SJSA1 (cell line): ENCODE measurements at regions not wholly inside any gene's neighbourhood (a gene's known extent, or its start where the extent isn't known, plus 50 kb on each side); places are given as distances from the start of the nearest gene placed in this dataset.
A peak's percentile ranks its signal among the peaks of the same experiment; 100 is the strongest.

Experiments used
- DNase-seq, 2 experiments: peaks; one replicate each; pipeline ENCODE4 v3.0.0-alpha.2; 2015 to 2020; ENCODE audit warnings: low spot score in 2 of 2, low read depth in 1 of 2
- H3K27ac ChIP-seq: fragments of 250-450 bp; sonication (Bioruptor Pico); 2 replicates; pipeline ENCODE4 v1.5.1; 2020; ENCODE audit warnings: mild to moderate bottlenecking, moderate library complexity
- H3K27me3 ChIP-seq: fragments of 250-450 bp; sonication (Bioruptor Pico); replicated peaks from 2 replicates; pipeline ENCODE4 v1.5.1; 2020; ENCODE audit warnings: mild to moderate bottlenecking, moderate library complexity
- H3K36me3 ChIP-seq: fragments of 250-450 bp; sonication (Bioruptor Pico); 2 replicates; pipeline ENCODE4 v1.5.1; 2020; ENCODE audit warnings: mild to moderate bottlenecking
- H3K4me1 ChIP-seq: fragments of 250-450 bp; sonication (Bioruptor Pico); replicated peaks from 2 replicates; pipeline ENCODE4 v1.6.1; 2021; ENCODE audit warnings: mild to moderate bottlenecking
- H3K4me3 ChIP-seq: fragments of 250-450 bp; sonication (Bioruptor Pico); 2 replicates; pipeline ENCODE4 v1.5.1; 2020; ENCODE audit warnings: mild to moderate bottlenecking
- H3K9me3 ChIP-seq: fragments of 250-450 bp; sonication (Bioruptor Pico); replicated peaks from 2 replicates; pipeline ENCODE4 v1.5.1; 2020; ENCODE audit warnings: mild to moderate bottlenecking

DNA sequence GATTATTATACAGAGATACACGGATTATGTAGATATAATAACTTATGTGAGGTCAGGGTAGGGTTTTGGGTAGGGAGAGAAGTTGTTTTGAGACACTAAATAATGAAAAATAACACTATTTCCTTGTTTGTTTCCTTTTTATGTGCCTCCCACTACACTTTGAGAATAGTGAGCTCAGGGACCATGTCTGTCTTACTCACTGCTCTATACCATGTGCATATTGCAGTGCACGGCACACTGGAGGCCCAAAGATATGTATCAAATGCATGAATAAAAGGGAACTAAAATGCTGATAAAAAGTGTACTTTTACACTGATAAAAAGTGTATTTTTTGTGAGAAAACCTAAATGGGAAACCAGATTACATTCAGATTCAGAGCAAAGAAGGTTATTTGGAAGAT, 151.4 kb upstream of the NABP1 start:
- Histone ChIP-seq H3K27me3 (no peaks in the 10 kb centered on the region), H3K4me3 (no peak overlapping the region), H3K36me3 (no peaks in the 10 kb centered on the region), H3K9me3 (no peaks in the 10 kb centered on the region), H3K4me1 (no peaks in the 10 kb centered on the region), H3K27ac (no peak overlapping the region)
- DNase-seq: no peak

DNA sequence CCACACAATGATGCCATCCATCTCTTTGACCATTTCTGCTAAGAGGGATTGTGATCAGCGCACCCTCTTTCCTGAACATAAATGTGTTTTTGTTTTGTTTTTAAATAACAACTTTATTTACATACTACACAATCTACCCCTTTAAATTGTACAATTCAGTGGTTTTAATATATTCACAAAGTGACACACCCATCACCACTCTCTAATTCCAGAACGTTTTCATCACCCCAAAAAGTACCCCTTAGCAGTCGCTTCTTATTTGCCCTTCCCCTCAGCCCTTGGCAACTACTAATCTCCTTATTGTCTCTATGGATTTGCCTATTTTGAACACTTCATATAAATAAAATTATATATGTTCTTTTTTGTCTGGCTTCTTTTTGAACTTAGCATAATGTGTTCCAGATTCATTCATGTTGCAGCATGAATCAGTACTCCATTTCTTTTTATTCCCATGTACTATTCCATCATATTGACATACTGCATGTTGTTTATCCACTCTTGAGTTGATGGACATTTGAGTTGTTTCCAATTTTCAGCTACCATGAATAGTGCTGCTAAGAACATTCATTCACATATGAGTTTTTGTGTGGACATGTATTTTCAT, 150.9 kb upstream of the NABP1 start:
- Histone ChIP-seq H3K27ac (no peak overlapping the region), H3K27me3 (no peaks in the 10 kb centered on the region), H3K4me1 (no peaks in the 10 kb centered on the region), H3K9me3 (no peaks in the 10 kb centered on the region), H3K4me3 (no peak overlapping the region), H3K36me3 (no peaks in the 10 kb centered on the region)
- DNase-seq: no peak

DNA sequence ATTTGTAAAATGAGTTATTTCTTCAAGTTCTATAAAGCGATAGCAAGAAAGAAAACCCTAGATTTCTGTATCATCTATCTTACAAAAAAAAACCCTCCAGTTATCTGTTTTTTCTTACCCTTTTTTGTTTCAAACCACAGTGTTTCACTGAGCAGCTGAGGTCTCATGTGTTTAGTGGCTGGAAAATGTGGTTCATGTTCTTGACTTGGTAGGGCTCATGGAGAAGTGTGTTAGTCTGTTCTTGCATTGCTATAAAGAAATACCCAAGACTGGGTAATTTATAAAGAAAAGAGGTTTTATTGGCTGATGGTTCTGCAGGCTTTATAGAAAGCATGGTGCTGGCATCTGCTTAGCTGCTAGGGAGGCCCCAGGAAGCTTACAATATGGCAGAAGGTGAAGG, 147.3 kb upstream of the NABP1 start:
- Histone ChIP-seq H3K4me1 (no peaks in the 10 kb centered on the region), H3K9me3 (no peaks in the 10 kb centered on the region; the same call in 1 of the 2 replicates), H3K4me3 (no peak overlapping the region), H3K27ac (no peak overlapping the region), H3K27me3 (no peaks in the 10 kb centered on the region; the same call in 1 of the 2 replicates), H3K36me3 (no peaks in the 10 kb centered on the region)
- no peak for DNase-seq

DNA sequence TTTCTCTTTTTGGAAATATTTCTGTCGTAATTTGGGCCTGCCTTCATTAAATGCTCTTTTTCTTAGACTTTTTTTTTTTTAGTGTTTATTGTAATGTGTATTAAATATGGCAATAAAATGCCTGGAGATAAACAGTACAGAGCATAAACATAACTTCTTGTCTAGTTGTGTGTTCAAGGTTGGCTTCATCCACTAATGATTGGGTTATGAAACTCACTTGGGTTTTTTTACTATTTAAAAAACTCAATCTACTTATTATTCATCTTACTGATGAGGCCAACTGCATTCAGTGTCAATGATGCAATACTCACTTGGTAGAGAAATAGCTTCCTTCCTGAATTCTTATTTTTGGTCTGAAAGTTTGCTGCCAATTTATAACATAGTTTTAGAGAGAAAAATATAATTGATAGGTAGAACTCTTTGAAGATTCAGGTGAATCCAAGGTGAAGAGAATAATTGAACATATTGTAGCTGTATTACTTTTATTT, 144.2 kb upstream of the NABP1 start:
- no peaks in the 10 kb centered on the region for H3K36me3 ChIP-seq
- no peak overlapping the region for H3K27ac ChIP-seq
- no peak overlapping the region for H3K4me3 ChIP-seq
- no peaks in the 10 kb centered on the region; the same call in 1 of the 2 replicates for H3K9me3 ChIP-seq
- H3K4me1 ChIP-seq: no peaks in the 10 kb centered on the region
- DNase-seq: no peak
- H3K27me3 ChIP-seq: no peaks in the 10 kb centered on the region; the same call in 1 of the 2 replicates

DNA sequence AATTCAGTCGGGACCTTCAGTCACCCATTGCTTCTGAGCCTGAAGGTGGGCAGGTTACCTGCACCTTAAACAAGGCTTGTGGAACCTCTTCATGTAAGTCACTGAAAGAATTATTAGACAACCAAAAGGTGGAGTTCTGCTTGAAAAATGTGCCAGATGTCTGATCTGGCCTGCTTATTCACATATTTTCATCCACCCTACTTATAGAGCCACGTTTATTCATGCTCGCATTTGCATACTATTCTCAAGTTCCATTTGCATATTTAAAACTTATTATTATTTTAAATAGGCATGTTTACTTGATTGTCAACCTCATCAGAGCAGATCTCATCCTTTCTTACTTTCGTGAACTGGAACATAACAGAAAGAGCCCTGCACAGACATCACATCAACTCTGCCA, 140.0 kb upstream of the NABP1 start:
- H3K27me3 ChIP-seq: no peaks in the 10 kb centered on the region; the same call in 1 of the 2 replicates
- DNase-seq: no peak
- no peaks in the 10 kb centered on the region for H3K4me1 ChIP-seq
- H3K27ac ChIP-seq: no peak overlapping the region
- no peak overlapping the region for H3K4me3 ChIP-seq
- H3K9me3 ChIP-seq: no peaks in the 10 kb centered on the region; the same call in 1 of the 2 replicates
- H3K36me3 ChIP-seq: no peaks in the 10 kb centered on the region

DNA sequence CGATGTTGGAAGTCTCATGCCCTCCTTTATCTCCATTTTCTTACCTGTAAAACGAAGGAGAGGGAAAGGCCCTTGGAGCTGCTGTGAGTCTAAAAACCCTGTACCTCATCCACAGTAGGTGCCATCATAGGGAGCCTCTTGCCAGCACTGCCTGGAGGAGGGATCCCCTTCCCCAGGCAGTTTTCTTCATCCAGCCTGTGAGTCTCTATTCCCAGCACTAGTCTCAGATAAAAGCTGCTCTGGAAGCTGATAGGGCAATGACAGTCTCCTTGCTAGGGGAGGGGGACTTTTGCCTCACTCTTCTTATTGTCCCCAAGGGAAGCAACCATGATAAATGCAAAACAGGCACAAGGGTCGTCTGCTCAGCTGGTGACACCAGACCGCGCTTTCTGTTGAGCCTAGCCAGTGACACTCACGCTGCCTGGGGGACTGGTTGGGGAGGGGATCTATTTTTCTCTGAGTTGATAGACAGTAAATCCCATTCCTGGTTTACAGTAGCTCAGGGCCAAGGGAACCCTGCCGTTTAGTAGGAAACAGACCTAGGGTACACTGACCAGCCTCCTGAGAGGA, 139.5 kb upstream of the NABP1 start:
- no peak overlapping the region for H3K27ac ChIP-seq
- no peaks in the 10 kb centered on the region for H3K36me3 ChIP-seq
- DNase-seq: no peak
- H3K27me3 ChIP-seq: no peaks in the 10 kb centered on the region; the same call in 1 of the 2 replicates
- no peak overlapping the region for H3K4me3 ChIP-seq
- no peaks in the 10 kb centered on the region; the same call in 1 of the 2 replicates for H3K9me3 ChIP-seq
- H3K4me1 ChIP-seq: no peaks in the 10 kb centered on the region

DNA sequence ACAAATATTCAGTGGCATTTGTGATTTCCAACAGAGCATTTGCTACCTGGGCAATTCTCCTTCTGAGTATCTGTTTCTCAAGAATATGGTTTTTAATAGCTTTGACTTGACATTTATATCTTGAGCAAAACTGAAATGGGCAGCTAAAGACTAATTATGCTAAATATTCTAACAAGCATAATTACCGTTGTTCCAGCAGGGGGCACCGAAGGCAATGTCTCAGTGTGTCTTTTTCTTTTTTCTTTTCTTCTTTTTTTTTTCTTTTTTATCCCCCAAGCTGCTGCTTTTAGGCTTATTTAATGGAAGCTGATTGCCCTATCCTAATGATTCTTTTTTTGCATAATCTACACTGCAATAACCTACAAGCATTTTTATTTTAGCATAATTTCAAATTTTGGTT, 138.9 kb upstream of the NABP1 start:
- no peaks in the 10 kb centered on the region; the same call in 1 of the 2 replicates for H3K27me3 ChIP-seq
- no peaks in the 10 kb centered on the region for H3K4me1 ChIP-seq
- H3K9me3 ChIP-seq: no peaks in the 10 kb centered on the region; the same call in 1 of the 2 replicates
- H3K36me3 ChIP-seq: no peaks in the 10 kb centered on the region
- DNase-seq: peak in 1 of 2 experiments; percentile 27
- H3K27ac ChIP-seq: no peak overlapping the region
- H3K4me3 ChIP-seq: no peak overlapping the region

DNA sequence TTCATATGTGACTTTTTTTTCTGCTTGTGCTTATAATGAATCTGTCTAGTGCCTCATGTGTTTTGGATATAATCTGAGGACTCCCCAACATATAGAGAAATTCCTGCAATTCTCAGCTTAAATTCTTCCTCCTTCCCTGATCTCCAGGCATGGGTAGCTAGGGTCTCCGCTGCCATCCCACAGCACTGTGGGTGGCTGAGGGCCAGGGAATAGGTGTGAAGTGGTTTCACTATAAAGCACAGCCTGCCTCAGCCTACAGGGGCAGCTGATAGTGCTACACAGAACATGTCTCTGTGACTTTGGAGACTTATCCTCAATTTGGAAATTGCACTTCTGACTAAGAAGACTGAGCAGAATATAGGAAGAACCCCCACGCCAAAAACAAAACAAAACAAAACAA, 137.3 kb upstream of the NABP1 start:
- Histone ChIP-seq H3K4me1 (no peaks in the 10 kb centered on the region), H3K9me3 (0 out of 2 replicates have a peak, but pooled peaks cover 2% of the 10 kb centered on the region), H3K27me3 (no peaks in the 10 kb centered on the region; the same call in 1 of the 2 replicates), H3K4me3 (no peak overlapping the region), H3K27ac (no peak overlapping the region), H3K36me3 (no peaks in the 10 kb centered on the region)
- no peak for DNase-seq

DNA sequence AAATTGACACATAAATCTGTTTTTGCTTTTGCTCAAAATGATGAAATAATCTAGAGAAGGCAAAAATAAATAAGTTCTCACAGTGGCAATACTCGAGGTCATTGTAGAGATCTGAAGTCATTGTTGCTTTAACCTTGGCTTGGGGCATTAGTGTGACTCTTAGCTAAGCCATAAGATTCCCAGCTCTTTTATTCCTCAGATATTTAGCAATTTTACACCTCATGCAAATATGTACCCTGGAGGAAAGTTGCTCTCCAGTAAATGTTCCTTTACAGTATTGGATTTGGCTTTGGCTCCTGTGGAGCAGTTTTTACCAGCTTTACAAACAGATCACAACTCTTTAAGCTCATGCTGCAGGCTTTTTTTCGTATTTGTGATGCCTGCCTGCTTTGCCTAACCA, 134.2 kb upstream of the NABP1 start:
- Histone ChIP-seq H3K27me3 (no peaks in the 10 kb centered on the region; the same call in 1 of the 2 replicates), H3K36me3 (no peaks in the 10 kb centered on the region), H3K9me3 (0 out of 2 replicates have a peak, but pooled peaks cover 2% of the 10 kb centered on the region), H3K27ac (no peak overlapping the region), H3K4me3 (no peak overlapping the region), H3K4me1 (no peaks in the 10 kb centered on the region)
- DNase-seq: no peak

DNA sequence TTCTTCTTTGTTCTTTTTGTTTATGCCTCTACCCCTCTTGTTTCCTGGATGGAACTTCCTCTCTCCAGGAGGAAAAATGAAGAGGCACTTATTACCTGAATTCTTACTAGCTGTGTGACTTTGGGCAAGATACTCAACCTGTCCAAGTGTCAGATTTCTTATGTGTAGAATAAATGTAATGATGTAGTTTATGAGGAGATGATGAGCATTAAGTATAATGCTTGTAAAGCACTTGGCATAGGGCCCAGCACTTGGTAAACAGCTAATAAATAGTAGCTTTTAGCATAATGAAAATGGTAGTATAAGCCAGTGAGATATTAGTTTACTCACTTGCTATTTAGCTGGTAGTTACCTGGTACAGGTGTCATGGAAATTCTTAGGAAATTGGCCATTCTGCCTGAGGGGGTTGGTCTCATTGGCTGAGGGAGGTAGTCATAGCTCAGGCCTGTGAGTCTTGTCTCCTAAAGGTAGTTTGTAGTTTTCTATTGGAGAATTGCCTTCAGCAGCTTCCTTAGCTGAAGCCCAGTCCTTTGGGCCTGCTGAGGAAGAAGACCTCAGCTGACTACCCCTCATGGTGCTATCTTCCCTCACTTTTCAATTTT, 133.4 kb upstream of the NABP1 start:
- no peak overlapping the region for H3K27ac ChIP-seq
- no peaks in the 10 kb centered on the region for H3K27me3 ChIP-seq
- no peak overlapping the region for H3K4me3 ChIP-seq
- H3K4me1 ChIP-seq: no peaks in the 10 kb centered on the region
- H3K36me3 ChIP-seq: no peaks in the 10 kb centered on the region
- DNase-seq: no peak
- H3K9me3 ChIP-seq: 0 out of 2 replicates have a peak, but pooled peaks cover 2% of the 10 kb centered on the region

DNA sequence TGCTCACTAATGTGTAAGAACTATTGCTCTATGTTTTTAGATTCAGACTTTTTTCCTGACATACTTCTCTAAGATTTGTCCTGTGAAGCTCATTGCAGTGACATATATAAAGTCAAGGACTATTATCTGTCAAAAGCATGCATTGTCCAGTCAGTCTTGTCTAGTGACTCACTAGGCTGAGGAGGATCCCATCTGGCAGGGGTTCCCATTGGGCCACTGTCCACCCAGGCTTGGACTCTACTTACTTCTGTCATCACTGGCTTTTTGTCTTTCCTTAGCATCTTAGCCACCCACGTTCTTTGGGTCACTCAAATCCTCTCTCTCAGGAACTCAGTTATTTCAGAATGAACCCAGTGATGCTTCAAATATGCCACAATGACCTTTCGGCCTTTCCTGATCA, 132.6 kb upstream of the NABP1 start:
- no peaks in the 10 kb centered on the region for H3K4me1 ChIP-seq
- no peak overlapping the region for H3K4me3 ChIP-seq
- no peaks in the 10 kb centered on the region for H3K36me3 ChIP-seq
- 0 out of 2 replicates have a peak, but pooled peaks cover 2% of the 10 kb centered on the region for H3K9me3 ChIP-seq
- H3K27me3 ChIP-seq: no peaks in the 10 kb centered on the region
- no peak overlapping the region for H3K27ac ChIP-seq
- no peak for DNase-seq

DNA sequence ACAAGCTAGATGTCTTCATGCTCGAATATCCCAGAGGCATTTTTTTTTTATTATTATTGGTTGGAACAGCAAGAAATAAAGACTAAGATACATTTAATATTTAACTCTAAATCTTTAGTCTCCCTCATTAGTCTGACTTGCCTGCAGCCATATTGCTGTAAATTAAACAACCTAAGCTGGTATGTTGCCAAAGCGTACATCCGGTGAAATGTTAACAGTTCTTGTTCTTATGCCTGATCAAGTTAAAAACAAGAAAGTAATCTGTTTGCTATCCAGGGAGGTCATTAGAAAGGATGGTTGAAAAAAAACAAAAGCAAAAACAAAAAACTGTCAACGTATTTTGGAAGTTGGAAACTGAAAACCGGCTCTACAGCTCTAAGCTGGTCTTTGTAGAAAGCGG, 125.9 kb upstream of the NABP1 start:
- peaks cover 13% of the 10 kb centered on the region for H3K4me1 ChIP-seq
- no peaks in the 10 kb centered on the region for H3K36me3 ChIP-seq
- no peak overlapping the region for H3K4me3 ChIP-seq
- no peak overlapping the region for H3K27ac ChIP-seq
- DNase-seq: no peak
- H3K27me3 ChIP-seq: no peaks in the 10 kb centered on the region; the same call in 1 of the 2 replicates
- no peaks in the 10 kb centered on the region for H3K9me3 ChIP-seq

DNA sequence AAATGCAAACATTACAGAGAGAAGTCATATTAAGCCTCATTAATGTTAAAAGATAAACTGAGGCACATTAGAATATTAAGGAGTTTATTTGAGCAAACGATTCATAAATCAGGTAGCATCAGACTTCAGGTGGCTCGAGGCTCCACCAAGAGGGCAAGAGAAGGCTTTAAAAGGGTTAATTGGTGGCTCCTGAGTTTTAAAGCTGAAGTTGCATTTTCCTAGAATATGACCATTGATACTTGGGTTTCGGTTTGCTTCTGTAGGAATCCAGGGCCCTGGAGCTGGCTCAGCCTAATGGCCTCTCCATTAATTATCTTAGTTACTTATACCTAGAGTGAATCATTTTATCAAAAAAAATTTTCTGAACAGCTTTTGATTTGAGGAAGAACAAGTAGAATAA, 123.7 kb upstream of the NABP1 start:
- no peaks in the 10 kb centered on the region for H3K36me3 ChIP-seq
- H3K4me1 ChIP-seq: peaks cover 13% of the 10 kb centered on the region
- H3K4me3 ChIP-seq: no peak overlapping the region
- no peak for DNase-seq
- no peaks in the 10 kb centered on the region; the same call in 1 of the 2 replicates for H3K27me3 ChIP-seq
- no peak overlapping the region for H3K27ac ChIP-seq
- H3K9me3 ChIP-seq: no peaks in the 10 kb centered on the region

DNA sequence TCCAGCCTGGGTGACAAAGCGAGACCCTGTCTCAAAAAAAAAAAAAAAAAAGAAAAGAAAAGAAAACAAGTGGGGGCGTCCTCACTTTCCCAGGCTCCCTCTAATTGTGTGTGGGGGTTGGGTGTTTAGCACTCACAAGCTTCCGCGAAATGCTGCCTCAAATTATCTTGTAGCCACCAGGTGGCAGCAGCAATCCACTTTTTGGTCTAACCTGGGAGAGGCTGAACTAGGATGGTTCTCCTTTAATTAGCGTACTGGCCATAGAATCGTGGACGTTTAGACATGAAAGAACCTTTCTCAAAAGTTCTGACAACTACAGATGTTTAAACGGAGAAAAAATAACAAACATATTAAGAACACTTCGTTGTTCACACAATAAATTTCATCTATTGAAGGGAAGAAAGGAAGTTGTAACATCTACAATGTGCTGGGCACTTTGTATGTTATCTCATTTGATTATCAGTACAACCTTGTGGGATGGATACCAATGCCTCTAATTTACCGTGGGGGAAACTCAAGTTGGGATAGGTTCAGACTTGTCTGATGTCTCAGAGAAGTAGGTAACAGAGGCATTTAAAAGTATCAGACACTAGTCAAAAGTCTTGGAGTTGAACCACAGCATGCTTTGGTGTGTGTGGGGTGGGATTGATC, 122.7 kb upstream of the NABP1 start:
- Histone ChIP-seq H3K27me3 (no peaks in the 10 kb centered on the region; the same call in 1 of the 2 replicates), H3K9me3 (no peaks in the 10 kb centered on the region), H3K27ac (no peak overlapping the region), H3K36me3 (no peaks in the 10 kb centered on the region), H3K4me3 (no peak overlapping the region), H3K4me1 (peaks cover 13% of the 10 kb centered on the region)
- peak; percentile 80 to 81 for DNase-seq
